NCI-H1436 treated with DMSO at 0.1 percent for 48 hours (cell line): ENCODE measurements at regions not wholly inside any gene's neighbourhood (a gene's known extent, or its start where the extent isn't known, plus 50 kb on each side); places are given as distances from the start of the nearest gene placed in this dataset.

ENCODE experiments used
- DNase-seq: peaks from one replicate; lab custom pipeline; 2025; lab: John Stamatoyannopoulos, UW

DNA sequence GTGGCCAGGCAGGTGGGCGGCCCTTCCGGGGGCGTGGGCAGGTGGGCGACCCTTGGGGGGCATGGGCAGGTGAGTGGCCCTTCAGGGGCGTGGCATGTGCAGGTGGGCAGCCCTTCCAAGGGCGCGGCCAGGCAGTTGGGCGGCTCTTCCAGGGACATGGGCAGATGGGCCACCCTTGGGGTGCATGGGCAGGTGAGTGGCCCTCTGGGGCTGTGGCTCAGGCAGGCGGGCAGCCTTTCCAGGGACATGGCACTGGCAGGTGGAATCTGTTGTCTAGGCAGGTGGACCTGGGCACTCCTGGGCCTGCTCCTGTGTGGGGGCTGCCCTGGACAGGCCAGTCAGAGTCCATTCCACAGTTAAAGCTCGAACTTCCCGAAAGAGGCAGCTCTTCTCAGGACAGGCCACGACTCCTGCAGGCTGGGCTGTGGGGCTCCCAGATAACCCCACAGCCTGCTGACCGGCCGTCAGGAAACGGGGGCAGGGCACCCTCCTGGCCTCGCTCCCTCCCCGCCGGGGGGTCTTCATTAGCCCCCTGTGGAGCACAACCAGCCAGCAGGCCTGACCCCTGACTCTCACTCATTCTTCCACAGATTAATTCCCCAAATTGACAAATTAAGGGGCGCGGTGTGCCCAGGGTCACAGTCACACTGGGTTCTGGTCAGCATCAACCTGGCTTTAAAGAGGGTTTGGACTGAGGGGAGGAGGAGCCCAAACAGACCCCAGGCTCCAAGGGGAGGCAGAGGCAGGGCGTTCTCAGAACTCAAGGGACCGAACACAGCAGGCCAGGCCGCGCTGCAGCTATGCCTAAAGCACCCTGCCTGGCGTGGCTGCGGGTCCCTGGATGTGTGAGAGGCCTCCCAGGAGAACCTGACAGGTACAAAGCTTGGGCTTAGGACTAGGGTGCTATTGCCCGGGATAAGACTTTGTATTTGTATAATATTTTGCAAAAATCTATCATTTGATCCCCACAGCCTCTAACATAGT lies 130.0 kb downstream of the DLL1 start:
- DNase-seq = no peak

DNA sequence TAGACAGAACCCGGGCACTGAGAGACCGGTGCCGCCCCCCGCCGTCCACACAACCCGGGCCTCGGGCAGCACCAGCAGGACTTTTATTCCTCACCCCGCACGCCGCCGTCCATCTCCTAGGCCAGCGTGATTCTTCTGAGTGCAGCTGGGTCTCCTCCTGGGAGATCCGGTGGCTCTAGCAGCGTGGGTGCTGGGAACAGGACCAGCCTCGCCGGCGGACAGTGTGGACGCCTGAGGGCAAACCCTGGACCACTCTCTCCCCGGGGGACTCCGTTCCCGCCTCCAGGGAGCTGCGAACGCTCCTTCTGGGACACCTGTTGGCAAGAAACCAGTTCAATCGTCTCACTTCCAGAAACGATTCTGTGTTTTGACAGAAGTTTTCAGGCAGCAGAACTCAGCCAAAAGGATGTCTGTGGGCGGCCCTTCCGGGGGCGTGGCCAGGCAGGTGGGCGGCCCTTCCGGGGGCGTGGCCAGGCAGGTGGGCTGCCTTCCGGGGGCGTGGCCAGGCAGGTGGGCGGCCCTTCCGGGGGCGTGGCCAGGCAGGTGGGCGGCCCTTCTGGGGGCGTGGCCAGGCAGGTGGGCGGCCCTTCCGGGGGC lies 130.7 kb downstream of the DLL1 start:
- no peak for DNase-seq

GRCh38 chr6:170159022-170159965 lies 131.6 kb downstream of the DLL1 start:
- no peak for DNase-seq

DNA sequence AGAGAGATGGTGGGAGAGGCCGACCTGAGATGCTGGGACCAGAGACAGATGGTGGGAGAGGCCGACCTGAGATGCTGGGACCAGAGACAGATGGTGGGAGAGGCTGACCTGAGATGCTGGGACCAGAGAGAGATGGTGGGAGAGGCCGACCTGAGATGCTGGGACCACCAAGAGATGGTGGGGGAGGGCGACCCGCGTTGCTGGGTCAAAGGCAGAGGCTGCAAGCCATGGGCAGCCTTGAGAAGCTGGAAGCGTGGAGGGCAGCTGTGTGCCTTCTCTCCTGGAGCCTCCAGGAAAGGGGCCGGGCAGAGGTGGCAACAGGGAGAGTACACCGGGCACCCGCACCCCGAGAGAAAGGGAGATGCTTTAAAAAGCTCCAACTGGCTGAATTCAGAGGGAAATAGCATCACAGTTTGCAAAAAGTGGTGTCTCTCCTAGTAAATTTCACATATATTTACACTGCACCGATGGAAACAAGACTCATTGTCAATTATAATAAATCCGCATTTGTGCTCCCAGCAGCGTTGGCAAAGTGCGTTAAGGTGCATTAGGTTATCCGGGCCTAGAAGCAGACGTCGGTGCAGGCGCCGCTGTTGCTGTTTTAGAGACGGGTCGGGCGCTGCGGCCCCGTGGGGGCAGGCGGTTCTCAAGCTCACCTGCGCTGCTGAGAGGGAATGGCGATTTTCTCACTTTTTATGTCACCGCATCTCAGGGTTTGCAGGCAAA lies 132.4 kb downstream of the DLL1 start:
- no peak for DNase-seq

DNA sequence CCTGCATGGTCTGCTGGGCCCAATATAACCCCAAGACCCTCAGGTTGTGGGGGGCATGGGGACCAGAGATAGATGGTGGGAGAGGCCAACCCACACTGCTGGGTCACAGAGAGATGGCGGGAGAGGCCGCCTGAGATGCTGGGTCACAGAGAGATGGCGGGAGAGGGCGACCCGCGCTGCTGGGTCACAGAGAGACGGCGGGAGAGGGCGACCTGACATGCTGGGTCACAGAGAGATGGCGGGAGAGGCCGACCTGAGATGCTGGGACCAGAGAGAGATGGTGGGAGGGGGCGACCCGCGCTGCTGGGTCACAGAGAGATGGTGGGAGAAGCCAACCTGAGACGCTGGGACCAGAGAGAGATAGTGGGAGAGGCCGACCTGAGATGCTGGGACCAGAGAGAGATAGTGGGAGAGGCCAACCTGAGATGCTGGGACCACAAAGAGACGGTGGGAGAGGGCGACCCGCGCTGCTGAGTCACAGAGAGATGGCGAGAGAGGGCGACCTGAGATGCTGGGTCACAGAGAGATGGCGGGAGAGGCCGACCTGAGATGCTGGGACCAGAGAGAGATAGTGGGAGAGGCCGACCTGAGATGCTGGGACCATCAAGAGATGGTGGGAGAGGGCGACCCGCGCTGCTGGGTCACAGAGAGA lies 133.2 kb downstream of the DLL1 start:
- no peak for DNase-seq

- DNase-seq = no peak
Observed at GRCh38 chr6:170156448-170157375, 134.2 kb downstream of the DLL1 start.

DNA sequence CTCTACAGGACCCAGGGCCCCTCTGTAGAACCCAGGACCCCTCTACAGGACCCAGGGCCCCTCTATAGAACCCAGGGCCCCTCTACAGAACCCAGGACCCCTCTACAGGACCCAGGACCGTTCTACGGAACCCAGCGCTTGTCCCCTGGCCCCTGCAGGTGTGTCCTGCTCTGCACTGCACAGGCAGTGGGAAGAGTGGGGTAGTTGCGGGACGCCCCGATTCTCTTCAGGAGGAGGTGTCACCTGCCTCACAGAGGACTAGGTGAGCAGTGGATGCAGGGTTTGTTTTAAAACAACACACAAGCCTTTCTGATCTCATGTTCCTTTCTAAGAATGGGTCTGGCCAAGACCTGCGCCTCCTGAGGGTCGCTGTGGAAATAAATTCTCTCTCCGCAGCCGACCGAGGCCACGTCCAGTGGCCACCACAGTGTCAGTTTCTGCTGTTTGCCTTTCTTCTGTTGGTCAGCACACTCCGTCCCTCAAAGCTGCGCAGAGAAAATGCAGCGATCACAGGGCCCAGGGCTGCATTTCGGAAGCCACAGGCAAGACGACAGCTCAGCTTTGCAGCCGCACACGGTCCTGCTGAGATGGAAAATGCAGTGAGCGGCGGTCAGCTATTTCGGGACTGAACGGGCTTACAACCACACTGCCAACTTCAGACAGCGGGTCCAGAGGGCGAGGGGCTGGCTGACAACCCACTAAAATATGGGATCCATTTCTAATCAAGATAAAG lies 135.2 kb downstream of the DLL1 start:
- DNase-seq = no peak

GRCh38 chr6:170153436-170154319 lies 137.2 kb downstream of the DLL1 start:
- DNase-seq = no peak

- DNase-seq = peak; percentile 51
Observed at GRCh38 chr6:170152989-170153388, 137.9 kb downstream of the DLL1 start.

DNA sequence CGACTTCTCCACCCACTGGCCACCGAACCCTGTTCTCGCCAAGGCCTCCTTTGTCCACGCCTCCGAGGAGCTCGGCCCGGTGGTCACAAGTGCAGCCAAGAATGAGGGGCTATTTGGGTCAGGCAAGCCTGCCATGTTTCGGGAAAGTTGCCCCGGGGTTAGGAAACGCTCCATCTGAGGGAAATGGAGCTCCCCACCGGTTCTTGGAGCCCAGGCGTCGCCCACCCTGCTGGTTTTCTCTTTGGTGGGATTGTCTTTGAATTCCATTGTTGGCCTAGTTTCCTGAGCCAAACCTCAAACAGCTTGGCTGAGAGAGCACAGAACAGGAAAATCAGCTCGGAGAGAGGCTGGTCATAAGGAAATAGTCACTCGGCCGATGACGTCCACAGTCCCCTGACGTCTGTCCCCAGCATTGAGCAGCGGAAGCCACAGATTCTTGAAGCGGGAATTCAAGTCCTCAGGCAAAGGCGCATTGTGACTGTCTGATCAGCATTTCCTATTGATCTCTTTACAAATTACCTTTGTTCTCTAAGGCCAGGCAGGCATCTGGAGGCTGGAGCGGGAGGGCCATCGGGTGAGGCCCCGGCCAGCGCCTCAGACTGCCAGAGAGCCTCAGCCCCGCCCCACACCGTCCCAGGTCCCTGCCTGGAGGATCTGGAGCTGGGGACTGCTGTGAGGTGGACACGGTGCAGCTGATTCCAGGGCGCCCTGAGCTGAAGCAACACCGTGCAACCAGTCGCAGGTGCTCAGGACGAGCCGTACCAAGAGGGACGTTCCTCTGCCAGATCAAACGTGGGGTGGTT lies 138.6 kb downstream of the DLL1 start:
- no peak for DNase-seq

DNA sequence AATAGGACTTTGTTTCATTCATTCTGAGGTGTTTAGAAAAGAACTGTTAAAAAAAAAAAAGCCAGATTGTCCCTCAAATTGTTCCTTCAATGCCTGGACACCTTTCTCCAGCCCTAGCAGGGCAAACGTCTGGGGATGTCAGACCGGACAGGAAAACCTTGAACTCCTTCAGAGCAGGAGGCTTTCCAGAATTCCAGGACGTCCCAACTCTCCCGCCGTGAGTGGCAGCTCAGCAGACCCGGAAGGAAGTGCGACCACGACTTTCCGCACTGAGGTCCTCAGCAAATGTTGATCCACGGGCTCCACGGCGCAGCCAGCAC lies 139.1 kb downstream of the DLL1 start:
- no peak for DNase-seq

- no peak for DNase-seq
Observed at GRCh38 chr6:170151321-170151771, 139.5 kb downstream of the DLL1 start.

- DNase-seq = no peak
Observed at GRCh38 chr6:170150590-170150945, 140.3 kb downstream of the DLL1 start.

DNA sequence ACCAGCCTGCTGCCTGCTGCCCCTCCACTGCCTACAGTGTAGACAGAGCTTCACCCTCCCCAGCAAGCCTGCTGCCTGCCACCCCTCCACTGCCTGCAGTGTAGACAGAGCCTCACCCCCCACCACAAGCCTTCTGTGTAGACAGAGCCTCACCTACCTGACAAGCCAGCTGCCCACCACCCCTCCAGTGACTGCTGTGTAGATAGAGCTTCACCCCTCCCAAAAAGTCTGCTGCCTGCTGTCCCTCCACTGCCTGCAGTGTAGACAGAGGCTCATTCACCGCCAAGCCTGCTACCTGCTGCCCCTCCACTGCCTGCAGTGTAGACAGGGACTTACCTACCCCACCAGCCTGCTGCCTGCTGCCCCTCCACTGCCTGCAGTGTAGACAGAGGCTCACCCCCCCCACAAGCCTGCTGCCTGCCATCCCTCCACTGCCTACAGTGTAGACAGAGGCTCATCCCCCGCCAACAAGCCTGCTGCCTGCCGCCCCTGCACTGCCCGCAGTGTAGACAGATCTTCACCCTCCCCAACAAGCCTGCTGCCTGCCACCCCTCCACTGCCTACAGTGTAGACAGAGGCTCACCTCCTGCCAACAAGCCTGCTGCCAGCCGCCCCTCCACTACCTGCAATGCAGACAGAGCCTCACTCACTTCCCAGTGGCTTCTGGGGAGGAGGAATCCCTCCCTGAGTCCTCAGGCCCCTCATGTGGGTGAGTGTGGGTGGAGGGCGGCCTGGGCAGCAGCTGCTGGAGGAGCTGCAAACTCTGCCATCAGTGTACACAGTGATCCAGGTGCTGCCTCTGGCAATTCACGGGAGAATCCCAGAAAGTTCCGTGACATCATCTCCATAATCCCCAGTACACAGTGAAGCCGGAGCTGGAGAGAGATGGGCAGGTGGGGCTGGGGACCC lies 140.9 kb downstream of the DLL1 start:
- no peak for DNase-seq

DNA sequence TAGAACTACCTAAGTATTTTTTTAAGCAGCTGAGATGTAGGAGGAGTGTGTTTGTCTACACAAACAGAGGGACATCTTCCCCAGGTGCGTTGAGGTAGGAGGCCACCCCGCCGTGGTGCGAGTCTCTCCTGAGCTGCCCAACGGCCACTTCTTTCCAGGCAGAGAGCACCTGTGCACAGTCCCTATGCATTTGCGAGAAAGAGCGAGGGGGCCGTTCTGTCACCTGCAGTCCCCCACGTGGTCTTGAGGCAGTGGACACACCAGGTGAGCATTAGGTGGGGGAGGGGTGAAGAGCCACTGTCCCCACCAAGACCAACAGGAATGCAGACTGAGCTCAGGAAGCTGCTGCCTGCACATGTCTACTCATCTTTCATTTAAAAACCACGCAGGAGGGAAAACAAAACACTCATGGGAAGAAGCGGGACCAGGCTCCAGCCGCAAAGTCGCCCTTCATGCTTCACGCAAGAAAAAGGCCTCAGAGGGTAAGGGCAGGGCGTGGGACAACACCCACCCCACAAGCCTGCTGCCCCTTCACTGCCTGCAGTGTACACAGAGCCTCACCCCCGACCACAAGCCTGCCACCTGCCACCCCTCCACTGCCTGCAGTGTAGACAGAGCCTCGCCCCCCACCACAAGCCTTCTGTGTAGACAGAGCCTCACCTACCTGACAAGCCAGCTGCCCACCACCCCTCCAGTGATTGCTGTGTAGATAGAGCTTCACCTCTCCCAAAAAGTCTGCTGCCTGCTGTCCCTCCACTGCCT lies 142.0 kb downstream of the DLL1 start:
- DNase-seq = no peak
